ENCODE measurements at regions not wholly inside any gene's neighbourhood (a gene's known extent, or its start where the extent isn't known, plus 50 kb on each side); places are given as distances from the start of the nearest gene placed in this dataset.

DNA sequence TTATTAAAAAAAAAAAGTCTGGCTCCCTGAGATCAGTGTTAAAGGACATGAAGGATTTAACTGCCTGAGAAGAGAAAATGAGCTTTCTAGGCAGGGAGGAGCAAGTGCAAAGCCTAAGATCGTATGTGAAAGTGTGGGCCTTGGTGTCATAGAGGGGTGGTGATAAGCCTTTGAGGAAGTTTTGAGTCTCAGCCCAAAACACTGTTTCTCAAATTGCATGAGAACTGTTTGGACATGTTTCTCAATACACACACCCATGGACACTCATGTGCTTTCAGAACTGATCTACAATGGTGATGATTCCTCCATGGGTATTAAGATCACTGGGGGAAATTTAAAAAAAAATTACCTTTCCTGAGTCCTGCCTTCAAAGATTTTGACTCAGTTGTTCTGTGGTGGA is 336.7 kb upstream of the RND3 start:
- TF ChIP-seq, protein P1, sequence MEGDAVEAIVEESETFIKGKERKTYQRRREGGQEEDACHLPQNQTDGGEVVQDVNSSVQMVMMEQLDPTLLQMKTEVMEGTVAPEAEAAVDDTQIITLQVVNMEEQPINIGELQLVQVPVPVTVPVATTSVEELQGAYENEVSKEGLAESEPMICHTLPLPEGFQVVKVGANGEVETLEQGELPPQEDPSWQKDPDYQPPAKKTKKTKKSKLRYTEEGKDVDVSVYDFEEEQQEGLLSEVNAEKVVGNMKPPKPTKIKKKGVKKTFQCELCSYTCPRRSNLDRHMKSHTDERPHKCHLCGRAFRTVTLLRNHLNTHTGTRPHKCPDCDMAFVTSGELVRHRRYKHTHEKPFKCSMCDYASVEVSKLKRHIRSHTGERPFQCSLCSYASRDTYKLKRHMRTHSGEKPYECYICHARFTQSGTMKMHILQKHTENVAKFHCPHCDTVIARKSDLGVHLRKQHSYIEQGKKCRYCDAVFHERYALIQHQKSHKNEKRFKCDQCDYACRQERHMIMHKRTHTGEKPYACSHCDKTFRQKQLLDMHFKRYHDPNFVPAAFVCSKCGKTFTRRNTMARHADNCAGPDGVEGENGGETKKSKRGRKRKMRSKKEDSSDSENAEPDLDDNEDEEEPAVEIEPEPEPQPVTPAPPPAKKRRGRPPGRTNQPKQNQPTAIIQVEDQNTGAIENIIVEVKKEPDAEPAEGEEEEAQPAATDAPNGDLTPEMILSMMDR (IDR thresholded peaks at IDR 0.05), result no peak
- no peak for TF ChIP-seq EZH2 (IDR thresholded peaks at IDR 0.05)
